HG02943 (cell line): ENCODE measurements at regions not wholly inside any gene's neighbourhood (a gene's known extent, or its start where the extent isn't known, plus 50 kb on each side); places are given as distances from the start of the nearest gene placed in this dataset.

Source experiments
- ATAC-seq: cut with Tn5 transposase; IDR thresholded peaks from one replicate; pipeline ENCODE4 v1.9.1; 2021; ENCODE audit warnings: mild to moderate bottlenecking, low read depth, moderate library complexity; ENCODE audit not compliant: unreplicated experiment

- ATAC-seq: no peak
These were observed 318.4 kb upstream of the GIMD1 start for GRCh38 chr4:106687026-106687425.

GRCh38 chr4:106681381-106681921 lies 312.9 kb upstream of the GIMD1 start:
- ATAC-seq: no peak

- ATAC-seq: no peak
These were observed 310.5 kb upstream of the GIMD1 start for GRCh38 chr4:106679063-106679462.

GRCh38 chr4:106677213-106677612 lies 308.6 kb upstream of the GIMD1 start:
- no peak for ATAC-seq

- no peak for ATAC-seq
These were observed 307.8 kb upstream of the GIMD1 start for GRCh38 chr4:106676173-106676921.

- no peak for ATAC-seq
These were observed 303.1 kb upstream of the GIMD1 start for GRCh38 chr4:106671716-106672115.

- no peak for ATAC-seq
These were observed 302.4 kb upstream of the GIMD1 start for GRCh38 chr4:106670976-106671375.

- ATAC-seq: no peak
These were observed 290.8 kb upstream of the GIMD1 start for GRCh38 chr4:106659371-106659770.

GRCh38 chr4:106652095-106652494 lies 283.5 kb upstream of the GIMD1 start:
- ATAC-seq: no peak

GRCh38 chr4:106650701-106651100 lies 282.1 kb upstream of the GIMD1 start:
- ATAC-seq: no peak

GRCh38 chr4:106647451-106647850 lies 278.9 kb upstream of the GIMD1 start:
- no peak for ATAC-seq

GRCh38 chr4:106629268-106629625 lies 260.7 kb upstream of the GIMD1 start:
- ATAC-seq: no peak

- no peak for ATAC-seq
These were observed 260.1 kb upstream of the GIMD1 start for GRCh38 chr4:106628586-106629267.

- no peak for ATAC-seq
These were observed 258.5 kb upstream of the GIMD1 start for GRCh38 chr4:106627051-106627450.

GRCh38 chr4:106624671-106625070 lies 256.1 kb upstream of the GIMD1 start:
- no peak for ATAC-seq

GRCh38 chr4:106618956-106619355 lies 250.4 kb upstream of the GIMD1 start:
- ATAC-seq: no peak

- ATAC-seq: no peak
These were observed 247.4 kb upstream of the GIMD1 start for GRCh38 chr4:106615961-106616360.

GRCh38 chr4:106615410-106615945 lies 246.9 kb upstream of the GIMD1 start:
- no peak for ATAC-seq

GRCh38 chr4:106614441-106614840 lies 245.9 kb upstream of the GIMD1 start:
- no peak for ATAC-seq

- ATAC-seq: no peak
These were observed 241.3 kb upstream of the GIMD1 start for GRCh38 chr4:106609917-106610316.

- ATAC-seq: no peak
These were observed 239.0 kb upstream of the GIMD1 start for GRCh38 chr4:106607558-106607957.
